ENCODE measurements at regions not wholly inside any gene's neighbourhood (a gene's known extent, or its start where the extent isn't known, plus 50 kb on each side); places are given as distances from the start of the nearest gene placed in this dataset.

DNA sequence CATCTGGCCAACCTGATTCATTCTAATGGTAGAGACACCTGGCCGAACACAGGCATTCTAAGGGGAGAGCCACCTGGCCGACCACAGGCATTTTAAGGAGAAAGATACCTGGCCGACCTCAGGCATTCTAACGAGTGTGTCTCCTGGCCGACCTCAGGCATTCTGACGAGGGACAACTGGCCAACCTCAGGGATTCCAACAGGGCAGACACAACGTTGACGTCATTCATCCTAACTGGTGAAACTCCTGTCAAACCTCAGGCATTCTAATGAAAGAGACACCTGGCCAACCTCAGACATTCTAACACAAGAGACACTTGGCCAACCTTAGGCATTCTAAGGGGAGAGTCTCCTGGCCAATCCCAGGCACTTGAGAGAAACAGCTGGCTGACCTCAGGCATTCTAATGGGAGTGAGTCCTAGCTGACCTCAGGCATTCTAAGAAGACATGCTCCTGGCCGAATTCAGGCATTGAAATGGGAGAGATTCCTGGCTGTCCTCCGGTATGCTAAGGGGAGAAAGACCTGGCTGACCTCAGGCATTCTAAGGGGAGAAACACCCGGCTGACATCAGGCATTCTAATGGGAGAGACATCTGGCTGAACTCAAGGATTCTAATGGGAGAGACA is 1352.5 kb downstream of the UQCRFS1 start:
- FAIRE-seq, result no peak
- Histone ChIP-seq H3K4me2 (ENCODE audit: control insufficient read depth, insufficient read depth) (no peak overlapping the region), H2AFZ (ENCODE audit: control insufficient read depth, low read depth, low read length) (no peak overlapping the region), H3K9ac (ENCODE audit: control insufficient read depth, insufficient read depth, low read length) (no peak overlapping the region), H4K20me1 (ENCODE audit: control insufficient read depth, insufficient read depth) (no peaks in the 10 kb centered on the region), H3K4me1 (ENCODE audit: control insufficient read depth, insufficient read depth, low read length) (no peaks in the 10 kb centered on the region), H3K9me3 (replicated peaks; ENCODE audit: control insufficient read depth, insufficient read depth, low read length) (no peaks in the 10 kb centered on the region; the same call in 2 of the 3 replicates), H3K27me3 (replicated peaks in 1 of 2; ENCODE audit: control insufficient read depth in 2 of 2, insufficient read depth in 2 of 2, low read length in 1 of 2) (no peaks in the 10 kb centered on the region), H3K36me3 (ENCODE audit: control insufficient read depth in 2 of 2, insufficient read depth in 2 of 2, low read length in 1 of 2) (no peaks in the 10 kb centered on the region), H3K27ac (ENCODE audit: control insufficient read depth, insufficient read depth) (no peak overlapping the region), H3K79me2 (ENCODE audit: control insufficient read depth, insufficient read depth, low read length) (no peaks in the 10 kb centered on the region), H3K4me3 (no peak overlapping the region)
- no peak for DNase-seq (ENCODE audit: low read depth, low spot score)
- TF ChIP-seq CTCF (IDR thresholded peaks at IDR 0.05 in 2 of 3, conservative IDR thresholded peaks at IDR 0.05 in 1 of 3; ENCODE audit: control insufficient read depth in 2 of 3, extremely low read depth in 1 of 3, insufficient read depth in 1 of 3, low read depth in 3 of 3, low read length in 3 of 3) (no peak), MTA3 (IDR thresholded peaks at IDR 0.05; ENCODE audit: borderline replicate concordance, low read length) (no peak), HDAC6 (IDR thresholded peaks at IDR 0.05; ENCODE audit: unreplicated experiment) (no peak), RAD21 (IDR thresholded peaks at IDR 0.05; ENCODE audit: insufficient read depth, low read depth, low read length) (no peak), ZNF274 (IDR thresholded peaks at IDR 0.05; ENCODE audit: insufficient read depth, insufficient read length) (no peak), WRNIP1 (IDR thresholded peaks at IDR 0.05; ENCODE audit: borderline replicate concordance, low read depth, low read length) (no peak), ZBTB40 (IDR thresholded peaks at IDR 0.05; ENCODE audit: borderline replicate concordance) (no peak), ZNF207 (IDR thresholded peaks at IDR 0.05; ENCODE audit: borderline replicate concordance) (no peak), STAT1 (conservative IDR thresholded peaks at IDR 0.05) (no peak), IKZF1 (conservative IDR thresholded peaks at IDR 0.05) (no peak), NFYA (IDR thresholded peaks at IDR 0.05; ENCODE audit: borderline replicate concordance, low read depth, low read length) (no peak), CBFB (IDR thresholded peaks at IDR 0.05; ENCODE audit: low read depth) (no peak), SMAD1 (IDR thresholded peaks at IDR 0.05; ENCODE audit: low read depth, partially characterized antibody) (no peak)
- TF ChIP-seq, protein P1, sequence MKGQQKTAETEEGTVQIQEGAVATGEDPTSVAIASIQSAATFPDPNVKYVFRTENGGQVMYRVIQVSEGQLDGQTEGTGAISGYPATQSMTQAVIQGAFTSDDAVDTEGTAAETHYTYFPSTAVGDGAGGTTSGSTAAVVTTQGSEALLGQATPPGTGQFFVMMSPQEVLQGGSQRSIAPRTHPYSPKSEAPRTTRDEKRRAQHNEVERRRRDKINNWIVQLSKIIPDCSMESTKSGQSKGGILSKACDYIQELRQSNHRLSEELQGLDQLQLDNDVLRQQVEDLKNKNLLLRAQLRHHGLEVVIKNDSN (IDR thresholded peaks at IDR 0.05; ENCODE audit: borderline replicate concordance, extremely low read length, insufficient read depth, low read depth, low read length), result no peak
- ChIA-PET CTCF (no interaction called here), POLR2A (no interaction called here), SMC1A (ENCODE audit: uncharacterized antibody, unreplicated experiment) (no interaction called here), RAD21 (ENCODE audit: unreplicated experiment) (no interaction called here)
- in situ Hi-C loops (cut with MboI), result no loop called here
- WGBS (ENCODE audit: insufficient coverage, insufficient replicate concordance, low lambda C conversion rate, missing lambda C conversion rate), result 40% methylated on average over 11 of the region's 11 CpGs
- no TSS peak for BruUV-seq (replicated peaks)
- ATAC-seq, result no peak
- intact Hi-C loops (cut with micrococcal nuclease; ENCODE audit: unreplicated experiment), result no loop called here
